K562 (cell line): ENCODE measurements at regions not wholly inside any gene's neighbourhood (a gene's known extent, or its start where the extent isn't known, plus 50 kb on each side); places are given as distances from the start of the nearest gene placed in this dataset.

Experiments
- ATAC-seq: fragments of 200-7000 bp; cut with Tn5 transposase; 3 replicates; pipeline ENCODE4 v1.9.1; 2020; ENCODE audit warnings: moderate library complexity
- BruUV-seq: library from RNA; stranded (reverse); fragments of 400-500 nt; replicated peaks from 2 replicates; lab custom pipeline; 2021; lab: Mats Ljungman, UMichigan
- CTCF ChIA-PET: fragments of 300-600 bp; formaldehyde crosslinking; extraction: SDS; loops from one replicate; lab custom pipeline; 2021; ENCODE audit warnings: low intra/inter-chr PET ratio; lab: Yijun Ruan, JAX
- POLR2A ChIA-PET: fragments of 300-600, 350-650 bp; sonication (Branson Sonifier 250); formaldehyde crosslinking; extraction: SDS; loops from one replicate; lab custom pipeline; 2021; ENCODE audit warnings: antibody characterized with exemption, inconsistent platforms; lab: Yijun Ruan, JAX
- DNase-seq, 4 experiments: peaks; one replicate each; pipeline versions ENCODE4 v3.0.0 to v3.0.0-alpha.2; 2011 to 2018; ENCODE audit warnings: low spot score in 3 of 4, mixed read lengths in 3 of 4; ENCODE audit errors: extremely low read depth in 1 of 4
- FAIRE-seq: peaks from 2 replicates; lab custom pipeline; 2011; peaks lifted over from hg19 to GRCh38; lab: Jason Lieb, UNC
- H2AFZ ChIP-seq: 2 replicates; pipeline ENCODE4 v1.6.0; 2011; ENCODE audit warnings: low read depth, low read length, control low read depth, inconsistent platforms
- H3K27ac ChIP-seq: fragments of 200-600 bp; 3 replicates; pipeline ENCODE4 v1.8.0; 2011; ENCODE audit warnings: low read depth, mild to moderate bottlenecking, control low read depth, inconsistent platforms, low read length, moderate library complexity, mixed read lengths; ENCODE audit errors: extremely low read depth
- H3K27me3 ChIP-seq, 2 experiments: fragments of 300-600 bp in 1 of 2; 2 replicates in 1 of 2; 3 replicates in 1 of 2; pipeline versions ENCODE4 v1.6.0 to v1.8.0; 2011; ENCODE audit warnings: inconsistent platforms in 2 of 2, low read length in 2 of 2, mild to moderate bottlenecking in 1 of 2, mixed read lengths in 1 of 2, moderate library complexity in 1 of 2; ENCODE audit not compliant: control insufficient read depth in 2 of 2, insufficient read depth in 2 of 2
- H3K36me3 ChIP-seq: fragments of 300-600 bp; 3 replicates; pipeline ENCODE4 v1.8.0; 2011; ENCODE audit warnings: mild to moderate bottlenecking, low read length, inconsistent platforms; ENCODE audit not compliant: control insufficient read depth, insufficient read depth
- H3K4me1 ChIP-seq, 2 experiments: fragments of 200-600 bp in 1 of 2; replicated peaks in 1 of 2; 2 replicates in 1 of 2; 3 replicates in 1 of 2; pipeline versions ENCODE4 v1.5.1 to v1.8.0; 2011; ENCODE audit warnings: inconsistent platforms in 2 of 2, low read length in 2 of 2, mild to moderate bottlenecking in 1 of 2, mixed read lengths in 1 of 2, moderate library complexity in 1 of 2; ENCODE audit not compliant: control insufficient read depth in 2 of 2, insufficient read depth in 2 of 2
- H3K4me2 ChIP-seq: 2 replicates; pipeline ENCODE4 v1.6.1; 2011; ENCODE audit warnings: low read length, control low read depth, inconsistent platforms, mixed read lengths; ENCODE audit not compliant: insufficient read depth
- H3K4me3 ChIP-seq: fragments of 200-600 bp; sonication (generic), shearing (Covaris generic); 2 replicates; pipeline ENCODE4 v1.5.1; 2016; ENCODE audit warnings: control low read depth, inconsistent platforms
- H3K79me2 ChIP-seq: fragments of 200-600 bp; 3 replicates; pipeline ENCODE4 v1.8.0; 2011; ENCODE audit warnings: low read length, inconsistent platforms; ENCODE audit not compliant: control insufficient read depth, insufficient read depth
- H3K9ac ChIP-seq, 2 experiments: 2 replicates each; pipeline versions ENCODE4 v1.6.0 to v1.6.1; 2011; ENCODE audit warnings: low read depth in 2 of 2, low read length in 2 of 2, control low read depth in 1 of 2, inconsistent platforms in 1 of 2, mild to moderate bottlenecking in 1 of 2, mixed read lengths in 1 of 2; ENCODE audit not compliant: insufficient read depth in 1 of 2
- H3K9me1 ChIP-seq: one replicate; pipeline ENCODE4 v1.6.0; 2011; ENCODE audit warnings: inconsistent platforms, mild to moderate bottlenecking, low read length, moderate library complexity; ENCODE audit not compliant: control insufficient read depth, insufficient read depth
- H3K9me3 ChIP-seq: replicated peaks from 2 replicates; pipeline ENCODE4 v1.5.1; 2011; ENCODE audit warnings: low read depth, low read length, inconsistent platforms; ENCODE audit not compliant: control insufficient read depth, insufficient read depth
- H4K20me1 ChIP-seq: replicated peaks from 2 replicates; pipeline ENCODE4 v1.6.1; 2011; ENCODE audit warnings: low read length, inconsistent platforms, mixed read lengths; ENCODE audit not compliant: control insufficient read depth, insufficient read depth
- GTF2E2 ChIP-seq: fragments of 200-800 bp; sonication (Bioruptor generic); IDR thresholded peaks from 2 replicates; pipeline ENCODE4 v1.6.1; 2016; ENCODE audit warnings: missing genetic modification characterization, missing compliant biosample characterization
- RBM25 ChIP-seq: fragments of 200-400 bp; formaldehyde crosslinking; IDR thresholded peaks from 2 replicates; pipeline ENCODE4 v1.6.1; 2018; ENCODE audit warnings: low read length, low read depth, moderate library complexity; ENCODE audit not compliant: severe bottlenecking
- SNAPC5 ChIP-seq: fragments of 250-450 bp; sonication (Bioruptor Pico); IDR thresholded peaks from 2 replicates; pipeline ENCODE4 v1.8.0; 2021; ENCODE audit warnings: moderate library complexity, mild to moderate bottlenecking, inconsistent platforms
- SPI1 ChIP-seq: IDR thresholded peaks from 2 replicates; pipeline ENCODE4 v1.6.1; 2011; ENCODE audit warnings: low read depth, low read length, control low read depth, borderline replicate concordance
- TAL1 ChIP-seq: fragments of 450-650 bp; IDR thresholded peaks from 2 replicates; pipeline ENCODE4 v1.6.1; 2016; ENCODE audit warnings: mild to moderate bottlenecking
- ZNF3 ChIP-seq: fragments of 250-450 bp; sonication (Bioruptor Pico); IDR thresholded peaks from 2 replicates; pipeline ENCODE4 v1.5.0; 2021; ENCODE audit warnings: mild to moderate bottlenecking, moderate library complexity
- ZNF583 ChIP-seq: fragments of 250-450 bp; sonication (Bioruptor Pico); IDR thresholded peaks from 2 replicates; pipeline ENCODE4 v1.4.0; 2020
- WGBS: fragments of 100-300 bp; shearing (Covaris generic); methylation state at CpG from one replicate; pipeline ENCODE4 v1.1.6; 2016; ENCODE audit warnings: low coverage, mixed read lengths; ENCODE audit not compliant: insufficient coverage; ENCODE audit errors: missing lambda C conversion rate; 5-methylcytosine and 5-hydroxymethylcytosine counted together
- in situ Hi-C: fragments of 300-500 bp; cut with MboI; formaldehyde crosslinking; loops from 4 replicates; pipeline ENCODE4 v1.15.0; 2018; ENCODE audit warnings: inconsistent platforms, mixed read lengths
- intact Hi-C: fragments of 100-400 bp; cut with micrococcal nuclease; formaldehyde crosslinking; loops from 2 replicates; pipeline ENCODE4 v1.14.2; 2022

GRCh38 chr7:155897758-155898386, 85.6 kb upstream of the SHH start:
- Histone ChIP-seq H3K27ac (no peak overlapping the region), H3K9ac (no peak overlapping the region), H3K9me3 (no peaks in the 10 kb centered on the region), H3K79me2 (no peaks in the 10 kb centered on the region), H3K9me1 (no peaks in the 10 kb centered on the region), H2AFZ (no peak overlapping the region), H3K36me3 (no peaks in the 10 kb centered on the region), H3K4me3 (no peak overlapping the region), H3K4me2 (no peak overlapping the region), H3K27me3 (peaks cover 28 to 59% of the 10 kb centered on the region in 2 experiments), H3K4me1 (0 out of 5 replicates have a peak, but pooled peaks cover 0 to 3% of the 10 kb centered on the region in 2 experiments), H4K20me1 (no peaks in the 10 kb centered on the region)
- DNase-seq, result no peak
- CTCF ChIA-PET, result no interaction called here
- POLR2A ChIA-PET, result no interaction called here
- TF ChIP-seq ZNF3 (no peak), RBM25 (no peak), SNAPC5 (CRISPR knock-in tag) (no peak)
- intact Hi-C loops, result no loop called here
- under 1% methylated on average over 16 of the region's 16 CpGs for WGBS
- no peak for FAIRE-seq
- no peak for ATAC-seq
- in situ Hi-C loops, result no loop called here
- no TSS peak for BruUV-seq

- DNase-seq, result no peak
- FAIRE-seq, result no peak
- Histone ChIP-seq H3K4me1 (0 out of 5 replicates have a peak, but pooled peaks cover 0 to 3% of the 10 kb centered on the region in 2 experiments), H3K79me2 (no peaks in the 10 kb centered on the region), H3K9ac (no peak overlapping the region), H3K9me1 (no peaks in the 10 kb centered on the region), H3K4me2 (no peak overlapping the region), H4K20me1 (no peaks in the 10 kb centered on the region), H3K27ac (no peak overlapping the region), H3K9me3 (no peaks in the 10 kb centered on the region), H3K36me3 (no peaks in the 10 kb centered on the region), H2AFZ (no peak overlapping the region), H3K27me3 (peaks cover 24 to 47% of the 10 kb centered on the region in 2 experiments), H3K4me3 (no peak overlapping the region)
- no peak for ATAC-seq
- 2% methylated on average over 6 of the region's 6 CpGs for WGBS
- no TSS peak for BruUV-seq
- ChIA-PET CTCF (no interaction called here), POLR2A (no interaction called here)
- in situ Hi-C loops (no loop called here), intact Hi-C loops (no loop called here)
- TF ChIP-seq GTF2E2 (tag), result no peak
- no peak for TF ChIP-seq SPI1
- TF ChIP-seq ZNF583 (CRISPR knock-in tag), result no peak
- TF ChIP-seq TAL1, result no peak
Observed at GRCh38 chr7:155896531-155897263, 84.4 kb upstream of the SHH start.
